ENCODE measurements at regions not wholly inside any gene's neighbourhood (a gene's known extent, or its start where the extent isn't known, plus 50 kb on each side); places are given as distances from the start of the nearest gene placed in this dataset.

DNA sequence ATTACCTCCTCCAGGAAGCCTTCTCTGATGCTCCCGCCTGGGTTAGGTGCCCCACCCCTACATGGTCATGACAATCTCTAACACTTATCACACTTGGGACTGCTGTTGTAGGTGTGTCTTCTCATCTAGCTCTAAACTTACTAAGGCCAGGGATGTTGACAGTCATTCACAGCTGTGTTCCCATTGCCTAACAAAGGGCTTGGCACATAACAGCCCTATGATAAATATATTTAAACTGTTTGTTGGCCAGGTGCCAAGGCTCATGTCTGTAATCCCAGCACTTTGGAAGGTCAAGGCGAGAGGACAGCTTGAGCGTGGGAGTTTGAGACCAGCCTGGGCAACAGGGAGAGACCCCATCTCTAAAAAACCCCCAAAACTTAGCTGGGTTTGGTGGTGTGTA lies 98.8 kb upstream of the RGS6 start:
- Histone ChIP-seq H3K4ac (ENCODE audit: low read depth, low read length) (no peak overlapping the region), H4K8ac (ENCODE audit: low read depth in 2 of 2, low read length in 2 of 2) (no peak overlapping the region), H3K4me2 (ENCODE audit: low read depth, low read length) (no peak overlapping the region), H3K9me1 (ENCODE audit: insufficient read depth, low read length) (no peaks in the 10 kb centered on the region), H3K36me3 (ENCODE audit: control insufficient read depth, insufficient read depth, low read length) (no peaks in the 10 kb centered on the region), H3K4me3 (ENCODE audit: insufficient read depth, low read depth, low read length) (no peak overlapping the region), H2AFZ (replicated peaks; ENCODE audit: low read length, poor library complexity) (no peak overlapping the region), H3K56ac (ENCODE audit: extremely low read depth, insufficient read depth, low read length) (no peak overlapping the region), H2BK20ac (ENCODE audit: low read depth, low read length) (no peak overlapping the region), H2AK9ac (replicated peaks; ENCODE audit: low read depth, low read length, poor library complexity) (no peak overlapping the region), H3K9me3 (ENCODE audit: control insufficient read depth, insufficient read depth, low read length) (peaks cover 5% of the 10 kb centered on the region; the same call in 1 of the 2 replicates), H3K18ac (ENCODE audit: low read depth, low read length) (no peak overlapping the region), H3K23ac (ENCODE audit: low read depth, low read length) (no peak overlapping the region), H3K27me3 (ENCODE audit: control insufficient read depth, insufficient read depth, low read length) (peaks cover 2% of the 10 kb centered on the region), H3K4me1 (ENCODE audit: control insufficient read depth, insufficient read depth, low read length) (no peaks in the 10 kb centered on the region), H3K79me1 (ENCODE audit: low read depth in 1 of 2, low read length in 2 of 2) (no peaks in the 10 kb centered on the region), H4K5ac (ENCODE audit: low read depth, low read length) (no peak overlapping the region), H2BK15ac (ENCODE audit: low read depth, low read length) (no peak overlapping the region), H2AK5ac (ENCODE audit: low read depth, low read length) (no peak overlapping the region), H2BK5ac (ENCODE audit: low read depth, low read length, poor library complexity, severe bottlenecking) (no peak overlapping the region), H4K91ac (ENCODE audit: insufficient read depth, low read depth, low read length) (no peak overlapping the region), H2BK120ac (ENCODE audit: low read depth, low read length) (no peak overlapping the region), H3K14ac (replicated peaks; ENCODE audit: low read depth, low read length) (no peak overlapping the region), H3K9ac (ENCODE audit: low read depth, low read length) (no peak overlapping the region), H4K20me1 (ENCODE audit: insufficient read depth, low read length) (no peaks in the 10 kb centered on the region), H3K27ac (ENCODE audit: insufficient read depth, low read length) (no peak overlapping the region)
- no peak for DNase-seq
- ChIA-PET POLR2A (ENCODE audit: unreplicated experiment) (interaction anchor here (0.5 kb wide), 1 partner anchor 138 kb away, joined by 6 read pairs; no protein-coding TSS in a partner anchor), CTCF (interaction anchor here (1.2 kb wide), 1 partner anchor 80 kb away, joined by 3 read pairs; no protein-coding TSS in a partner anchor)
- WGBS, 2 experiments (ENCODE audit: extremely low coverage in 2 of 2, insufficient read length in 1 of 2), result no CpG with 5 or more reads among the region's 3 CpGs
- dilution Hi-C loops (cut with HindIII; ENCODE audit: low sequenced_read_pairs, unreplicated experiment), result no loop called here
- TF ChIP-seq MXI1 (IDR thresholded peaks at IDR 0.05; ENCODE audit: borderline replicate concordance, low read depth, low read length) (no peak), RAD21 (IDR thresholded peaks at IDR 0.05; ENCODE audit: low read length) (no peak), RFX5 (IDR thresholded peaks at IDR 0.05; ENCODE audit: low read depth, low read length) (no peak), MAFK (IDR thresholded peaks at IDR 0.05; ENCODE audit: low read depth, low read length) (no peak), NFE2L2 (IDR thresholded peaks at IDR 0.05; ENCODE audit: low read depth, low read length) (no peak)
- TF ChIP-seq, protein P1, sequence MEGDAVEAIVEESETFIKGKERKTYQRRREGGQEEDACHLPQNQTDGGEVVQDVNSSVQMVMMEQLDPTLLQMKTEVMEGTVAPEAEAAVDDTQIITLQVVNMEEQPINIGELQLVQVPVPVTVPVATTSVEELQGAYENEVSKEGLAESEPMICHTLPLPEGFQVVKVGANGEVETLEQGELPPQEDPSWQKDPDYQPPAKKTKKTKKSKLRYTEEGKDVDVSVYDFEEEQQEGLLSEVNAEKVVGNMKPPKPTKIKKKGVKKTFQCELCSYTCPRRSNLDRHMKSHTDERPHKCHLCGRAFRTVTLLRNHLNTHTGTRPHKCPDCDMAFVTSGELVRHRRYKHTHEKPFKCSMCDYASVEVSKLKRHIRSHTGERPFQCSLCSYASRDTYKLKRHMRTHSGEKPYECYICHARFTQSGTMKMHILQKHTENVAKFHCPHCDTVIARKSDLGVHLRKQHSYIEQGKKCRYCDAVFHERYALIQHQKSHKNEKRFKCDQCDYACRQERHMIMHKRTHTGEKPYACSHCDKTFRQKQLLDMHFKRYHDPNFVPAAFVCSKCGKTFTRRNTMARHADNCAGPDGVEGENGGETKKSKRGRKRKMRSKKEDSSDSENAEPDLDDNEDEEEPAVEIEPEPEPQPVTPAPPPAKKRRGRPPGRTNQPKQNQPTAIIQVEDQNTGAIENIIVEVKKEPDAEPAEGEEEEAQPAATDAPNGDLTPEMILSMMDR (conservative IDR thresholded peaks at IDR 0.05; ENCODE audit: low read depth, low read length), result no peak
- TF ChIP-seq, protein P2, sequence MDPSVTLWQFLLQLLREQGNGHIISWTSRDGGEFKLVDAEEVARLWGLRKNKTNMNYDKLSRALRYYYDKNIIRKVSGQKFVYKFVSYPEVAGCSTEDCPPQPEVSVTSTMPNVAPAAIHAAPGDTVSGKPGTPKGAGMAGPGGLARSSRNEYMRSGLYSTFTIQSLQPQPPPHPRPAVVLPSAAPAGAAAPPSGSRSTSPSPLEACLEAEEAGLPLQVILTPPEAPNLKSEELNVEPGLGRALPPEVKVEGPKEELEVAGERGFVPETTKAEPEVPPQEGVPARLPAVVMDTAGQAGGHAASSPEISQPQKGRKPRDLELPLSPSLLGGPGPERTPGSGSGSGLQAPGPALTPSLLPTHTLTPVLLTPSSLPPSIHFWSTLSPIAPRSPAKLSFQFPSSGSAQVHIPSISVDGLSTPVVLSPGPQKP (IDR thresholded peaks at IDR 0.05; ENCODE audit: borderline replicate concordance, low read depth, low read length), result no peak
- intact Hi-C loops (cut with micrococcal nuclease), result no loop called here
- no peak for ATAC-seq (ENCODE audit: low read depth)
- in situ Hi-C loops (cut with MboI; ENCODE audit: low sequenced_read_pairs), result no loop called here
- no TSS peak for BruUV-seq (replicated peaks)
